RWPE2 (cell line): ENCODE measurements at regions not wholly inside any gene's neighbourhood (a gene's known extent, or its start where the extent isn't known, plus 50 kb on each side); places are given as distances from the start of the nearest gene placed in this dataset.

Source experiments
- ATAC-seq: fragments of 200-7000 bp; cut with Tn5 transposase; 3 replicates; pipeline ENCODE4 v1.9.1; 2021; ENCODE audit warnings: low read depth
- DNase-seq: peaks from one replicate; pipeline ENCODE4 v3.0.0-alpha.2; 2020; ENCODE audit warnings: low spot score
- H3K27ac ChIP-seq: fragments of 450-650 bp; 2 replicates; pipeline ENCODE4 v1.5.1; 2017; ENCODE audit warnings: mild to moderate bottlenecking; ENCODE audit not compliant: poor library complexity, severe bottlenecking
- H3K27me3 ChIP-seq: fragments of 250-450 bp; sonication (Bioruptor Pico); 2 replicates; pipeline ENCODE4 v1.5.1; 2021; ENCODE audit warnings: mild to moderate bottlenecking, moderate library complexity; ENCODE audit not compliant: insufficient read depth, poor library complexity, severe bottlenecking
- H3K36me3 ChIP-seq: fragments of 250-450 bp; sonication (Bioruptor Pico); 2 replicates; pipeline ENCODE4 v1.5.1; 2020; ENCODE audit warnings: low read depth, mild to moderate bottlenecking, moderate library complexity
- H3K4me1 ChIP-seq: fragments of 250-450 bp; sonication (Bioruptor Pico); 2 replicates; pipeline ENCODE4 v1.5.1; 2021; ENCODE audit warnings: mild to moderate bottlenecking, moderate library complexity; ENCODE audit not compliant: insufficient read depth, poor library complexity, severe bottlenecking
- H3K4me3 ChIP-seq: fragments of 250-450 bp; sonication (Bioruptor Pico); 2 replicates; pipeline ENCODE4 v1.5.1; 2021; ENCODE audit warnings: mild to moderate bottlenecking, moderate library complexity; ENCODE audit not compliant: severe bottlenecking
- H3K9me3 ChIP-seq: fragments of 250-450 bp; sonication (Bioruptor Pico); 2 replicates; pipeline ENCODE4 v1.5.1; 2021; ENCODE audit warnings: mild to moderate bottlenecking, moderate library complexity; ENCODE audit not compliant: severe bottlenecking
- CTCF ChIP-seq: fragments of 450-650 bp; IDR thresholded peaks from one replicate; pipeline ENCODE4 v1.5.1; 2017; ENCODE audit warnings: mild to moderate bottlenecking, moderate library complexity; ENCODE audit not compliant: poor library complexity, severe bottlenecking

DNA sequence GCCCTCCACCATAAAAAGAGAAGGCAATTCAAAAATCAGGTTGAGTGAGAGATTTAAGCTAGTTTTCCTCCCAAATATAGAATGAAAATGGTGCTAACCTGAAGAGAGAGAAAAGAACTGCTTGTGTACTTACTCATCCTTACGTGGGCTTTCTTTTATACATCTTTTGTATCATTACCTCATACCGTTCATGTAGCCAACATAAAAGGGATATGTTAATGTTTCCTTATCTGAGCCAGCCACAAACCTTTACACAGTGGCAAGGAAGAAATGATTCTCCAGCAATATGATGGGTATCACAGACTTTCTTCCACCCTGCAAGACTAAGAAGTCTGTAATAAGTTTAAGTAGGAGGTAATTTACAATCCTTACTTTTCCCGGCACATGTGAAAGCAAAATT, 600.8 kb upstream of the ZNF385D start:
- no peak for TF ChIP-seq CTCF
- ATAC-seq (no peak), DNase-seq (no peak)
- H3K4me1 ChIP-seq, result no peaks in the 10 kb centered on the region
- H3K36me3 ChIP-seq, result no peaks in the 10 kb centered on the region
- no peak overlapping the region for H3K27ac ChIP-seq
- H3K9me3 ChIP-seq, result no peaks in the 10 kb centered on the region
- no peak overlapping the region for H3K4me3 ChIP-seq
- H3K27me3 ChIP-seq, result peaks cover 2% of the 10 kb centered on the region

DNA sequence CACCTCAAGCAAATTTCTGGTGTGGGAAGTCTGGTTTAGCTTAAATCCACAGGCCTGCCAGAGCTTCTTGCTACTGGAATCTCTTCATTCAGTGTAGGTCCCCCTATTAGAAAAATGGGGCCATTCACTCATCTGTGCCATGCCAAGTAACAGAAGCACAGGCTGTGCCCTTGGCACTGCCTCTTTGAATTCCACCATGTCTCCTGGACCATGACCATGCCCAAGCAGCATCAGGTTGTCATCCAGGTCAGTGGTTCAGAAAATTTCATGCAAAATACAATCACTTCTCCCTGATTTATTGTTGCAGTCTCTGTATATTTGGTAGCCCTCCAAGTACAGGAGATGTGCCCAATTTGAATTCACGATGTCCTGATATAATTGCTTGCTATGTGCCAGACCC, 602.1 kb upstream of the ZNF385D start:
- no peak overlapping the region for H3K4me3 ChIP-seq
- no peaks in the 10 kb centered on the region for H3K4me1 ChIP-seq
- H3K27ac ChIP-seq, result no peak overlapping the region
- no peaks in the 10 kb centered on the region for H3K9me3 ChIP-seq
- DNase-seq, result no peak
- no peaks in the 10 kb centered on the region for H3K36me3 ChIP-seq
- ATAC-seq, result no peak
- TF ChIP-seq CTCF, result no peak
- H3K27me3 ChIP-seq, result peaks cover 2% of the 10 kb centered on the region

GRCh38 chr3:22358334-22358733, 607.3 kb upstream of the ZNF385D start:
- no peak for DNase-seq
- Histone ChIP-seq H3K27ac (no peak overlapping the region), H3K36me3 (no peaks in the 10 kb centered on the region), H3K4me1 (no peaks in the 10 kb centered on the region), H3K9me3 (no peaks in the 10 kb centered on the region), H3K4me3 (no peak overlapping the region), H3K27me3 (no peaks in the 10 kb centered on the region)
- no peak for ATAC-seq
- no peak for TF ChIP-seq CTCF

DNA sequence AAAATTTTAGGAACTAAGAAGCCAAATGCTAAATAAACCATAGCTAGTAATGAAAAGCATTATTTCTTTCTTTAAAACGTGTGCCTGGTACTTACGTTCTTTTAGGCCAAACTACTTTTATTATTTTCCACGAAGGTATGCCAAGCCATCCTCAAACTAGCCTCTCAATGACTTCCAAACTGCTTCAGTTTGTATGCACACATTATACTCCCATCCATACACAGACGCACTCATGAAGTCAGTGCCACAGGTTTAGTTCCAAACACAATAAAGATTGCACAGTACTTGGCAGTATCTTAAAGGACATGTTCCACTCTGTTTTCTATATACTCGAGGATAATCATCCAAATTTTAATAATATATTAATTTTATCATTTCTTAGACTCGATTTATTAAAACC, 609.2 kb upstream of the ZNF385D start:
- no peak overlapping the region for H3K4me3 ChIP-seq
- no peak for ATAC-seq
- DNase-seq, result no peak
- H3K36me3 ChIP-seq, result no peaks in the 10 kb centered on the region
- no peak overlapping the region for H3K27ac ChIP-seq
- no peaks in the 10 kb centered on the region for H3K9me3 ChIP-seq
- no peaks in the 10 kb centered on the region for H3K27me3 ChIP-seq
- no peak for TF ChIP-seq CTCF
- no peaks in the 10 kb centered on the region for H3K4me1 ChIP-seq

DNA sequence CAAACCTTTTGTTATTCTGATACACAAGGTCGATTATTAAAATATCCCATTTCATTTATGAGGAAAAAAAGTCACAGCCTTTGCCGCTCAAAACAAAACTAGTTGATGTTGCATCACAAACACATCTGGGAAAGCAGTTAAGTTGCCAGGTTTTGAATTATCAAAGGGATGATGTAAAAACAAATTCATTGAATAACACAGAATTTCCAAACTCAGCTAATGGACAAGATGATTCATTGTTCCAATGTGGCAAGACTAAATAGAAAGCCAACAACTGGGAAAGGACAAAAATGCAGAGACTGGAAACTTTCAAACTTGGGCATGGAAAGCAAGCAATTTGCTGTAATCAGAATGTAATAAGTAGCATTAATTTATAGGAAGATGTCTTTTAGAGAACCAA, 610.0 kb upstream of the ZNF385D start:
- no peak for TF ChIP-seq CTCF
- Histone ChIP-seq H3K4me1 (no peaks in the 10 kb centered on the region), H3K4me3 (no peak overlapping the region), H3K27ac (no peak overlapping the region), H3K27me3 (no peaks in the 10 kb centered on the region), H3K9me3 (no peaks in the 10 kb centered on the region), H3K36me3 (no peaks in the 10 kb centered on the region)
- DNase-seq, result no peak
- no peak for ATAC-seq
